SKM-1 (cell line): ENCODE measurements at regions not wholly inside any gene's neighbourhood (a gene's known extent, or its start where the extent isn't known, plus 50 kb on each side); places are given as distances from the start of the nearest gene placed in this dataset.
A peak's percentile ranks its signal among the peaks of the same experiment; 100 is the strongest.
"Not testable (repeated sequence)": the region's sequence is repeated elsewhere in the genome, so short reads cannot be mapped to it uniquely, and the experiment has no call there.

Experiments
- DNase-seq: peaks from one replicate; lab custom pipeline; 2025; ENCODE audit not compliant: unreplicated experiment; lab: John Stamatoyannopoulos, UW

DNA sequence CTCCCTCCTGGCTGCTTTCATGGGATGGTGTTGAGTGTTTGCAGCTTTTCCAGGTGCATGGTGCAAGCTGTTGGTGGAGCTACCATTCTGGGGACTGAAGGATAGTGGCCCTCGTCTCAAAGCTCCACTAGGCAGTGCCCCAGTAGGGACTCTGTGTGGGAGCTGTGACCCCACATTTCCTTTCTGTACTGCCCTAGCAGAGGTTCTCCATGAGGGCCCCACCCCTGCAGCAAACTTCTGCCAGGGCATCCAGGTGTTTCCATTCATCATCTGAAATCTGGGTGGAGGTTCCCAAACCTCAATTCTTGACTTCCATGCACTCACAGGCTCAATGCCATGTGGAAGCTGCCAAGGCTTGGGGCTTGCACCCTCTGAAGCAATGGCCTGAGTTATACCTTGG lies 72.7 kb upstream of the S1PR3 start:
- DNase-seq, result not testable (repeated sequence)

DNA sequence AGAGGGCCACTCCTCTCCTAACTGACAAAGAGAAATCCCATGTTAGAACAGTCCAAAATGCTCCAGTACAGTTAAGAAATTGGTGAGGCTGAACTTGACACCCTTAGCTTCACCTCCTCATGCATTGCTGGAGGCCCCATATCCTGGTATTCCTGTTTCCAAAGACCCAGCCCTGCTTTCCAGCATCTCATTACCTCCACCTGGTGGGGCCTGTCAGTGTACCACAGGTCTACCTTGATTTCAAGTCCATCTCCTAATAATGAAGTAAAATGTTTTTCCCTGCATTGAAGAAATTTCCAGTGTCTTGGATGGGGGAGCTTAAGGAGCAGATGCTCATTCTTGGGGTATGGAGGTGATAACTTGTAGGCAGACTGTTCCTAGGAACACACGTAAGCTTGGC lies 70.6 kb upstream of the S1PR3 start:
- no peak for DNase-seq

DNA sequence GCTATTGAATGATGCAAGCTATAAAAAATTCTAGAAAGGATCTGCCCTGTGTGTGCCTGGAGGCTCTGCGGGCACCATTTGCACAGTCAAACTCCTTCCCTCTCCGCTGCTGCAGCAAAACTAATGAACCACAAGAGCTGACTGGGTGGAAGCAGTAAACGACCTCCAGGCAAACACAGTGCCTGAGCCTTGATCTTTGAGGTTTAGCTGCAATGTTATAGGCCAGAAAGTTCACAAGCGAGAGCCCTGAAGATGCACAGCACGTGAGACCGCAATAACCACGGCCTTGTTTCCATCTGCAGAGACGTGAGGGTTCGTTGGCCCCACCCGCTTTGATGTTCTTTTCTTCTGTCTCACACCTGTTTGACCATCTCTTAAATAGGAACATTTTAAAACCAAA lies 69.2 kb upstream of the S1PR3 start:
- DNase-seq, result no peak

DNA sequence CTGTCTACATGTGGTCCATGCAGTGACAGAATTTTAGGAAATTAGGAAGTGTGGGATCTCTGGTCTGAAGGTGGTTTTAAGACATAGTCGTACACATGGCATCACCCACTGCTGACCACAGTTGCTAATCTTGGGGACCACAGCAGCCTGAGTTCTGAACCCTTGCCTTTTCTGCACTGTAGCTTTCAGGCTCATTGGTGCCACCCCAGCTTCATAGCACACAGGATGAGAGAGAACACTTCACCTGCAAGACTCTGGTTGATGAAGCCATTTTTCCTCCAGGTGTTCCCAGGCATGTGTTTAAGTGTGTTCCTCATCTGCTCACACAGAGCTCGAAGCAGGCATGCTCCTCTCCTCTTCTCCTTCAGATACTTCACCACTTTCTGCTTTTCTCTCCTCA lies 68.2 kb upstream of the S1PR3 start:
- no peak for DNase-seq

DNA sequence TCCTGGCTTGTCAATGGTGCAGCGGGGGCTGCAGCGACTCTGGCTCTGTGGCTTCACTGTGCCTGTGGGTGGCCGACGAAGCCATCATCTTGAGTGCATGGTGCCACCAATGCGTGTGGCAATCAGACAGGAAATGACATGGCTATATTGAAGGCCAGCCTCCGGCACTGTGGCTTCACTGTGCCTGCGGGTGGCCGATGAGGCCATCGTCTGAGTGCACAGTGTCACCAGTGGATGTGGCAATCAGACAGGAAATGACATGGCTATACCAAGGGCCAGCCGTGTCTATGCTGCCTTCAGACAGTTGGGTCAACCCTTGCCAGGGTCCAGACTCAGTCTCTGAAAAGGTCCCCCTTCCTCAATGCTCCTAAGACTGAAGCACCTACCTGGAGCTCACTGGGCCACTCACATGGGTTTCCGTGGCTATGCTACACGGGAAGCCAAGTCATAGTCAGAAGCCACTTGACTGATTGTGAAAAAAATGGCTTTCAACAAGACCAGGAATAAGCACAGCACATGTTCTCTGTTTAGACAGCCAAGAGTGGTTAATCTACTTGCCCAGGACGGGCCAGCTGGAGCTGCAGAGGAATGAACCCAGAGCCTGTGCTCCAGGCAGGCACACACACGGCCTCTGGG lies 67.5 kb upstream of the S1PR3 start:
- DNase-seq, result peak; percentile 11

DNA sequence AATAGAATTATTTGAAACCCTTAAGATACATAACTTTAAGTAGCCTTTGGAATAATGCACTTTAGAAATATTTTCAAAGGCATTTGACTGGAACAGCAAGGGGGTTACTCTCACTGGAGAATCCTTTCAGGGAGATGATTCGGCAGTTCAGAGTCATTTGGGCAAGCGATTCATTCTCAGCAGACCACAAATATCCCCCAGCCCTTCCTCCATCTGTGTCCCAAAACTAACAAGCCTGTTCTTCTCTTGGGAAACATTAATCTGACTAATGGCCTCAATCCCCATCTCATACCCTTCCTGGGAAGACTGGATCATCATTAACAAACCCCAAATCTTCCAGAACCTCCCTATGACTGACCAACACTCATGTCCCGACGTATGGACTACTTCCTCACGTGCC lies 65.8 kb upstream of the S1PR3 start:
- no peak for DNase-seq

DNA sequence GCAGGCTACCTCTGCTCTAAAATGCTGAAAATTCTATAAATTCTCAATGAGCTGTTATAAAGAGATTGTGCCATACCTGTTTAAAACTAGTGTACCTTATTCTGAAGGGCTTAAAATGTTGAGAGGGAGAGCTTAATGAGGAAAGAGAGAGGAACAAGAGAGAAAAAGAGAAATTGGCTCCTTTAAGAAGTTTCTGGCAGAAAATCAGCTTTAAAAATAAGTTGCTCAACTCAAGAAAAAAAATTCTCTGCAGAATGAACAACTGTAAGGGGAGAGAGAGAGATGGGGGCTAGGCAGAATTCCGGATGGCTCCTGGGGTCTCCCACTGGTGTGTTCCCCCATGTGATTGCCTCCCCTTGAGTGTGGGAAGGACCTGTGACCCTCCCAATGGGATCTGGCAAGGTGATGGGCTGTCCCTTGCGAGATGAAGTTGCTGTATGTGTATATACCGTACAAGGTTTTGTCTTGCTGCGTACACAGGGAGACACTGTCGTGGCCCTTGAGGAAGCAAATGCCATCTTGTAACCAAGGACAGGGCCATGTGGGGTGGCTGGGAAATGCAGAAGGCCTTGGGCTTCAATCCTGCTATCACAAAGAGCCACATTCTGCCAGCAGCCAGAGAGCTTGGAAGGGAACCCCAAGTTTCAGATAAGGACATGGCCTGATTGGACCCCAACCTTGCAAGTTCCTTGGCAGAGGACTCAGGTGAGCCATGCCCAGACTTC lies 64.3 kb upstream of the S1PR3 start:
- DNase-seq, result no peak

DNA sequence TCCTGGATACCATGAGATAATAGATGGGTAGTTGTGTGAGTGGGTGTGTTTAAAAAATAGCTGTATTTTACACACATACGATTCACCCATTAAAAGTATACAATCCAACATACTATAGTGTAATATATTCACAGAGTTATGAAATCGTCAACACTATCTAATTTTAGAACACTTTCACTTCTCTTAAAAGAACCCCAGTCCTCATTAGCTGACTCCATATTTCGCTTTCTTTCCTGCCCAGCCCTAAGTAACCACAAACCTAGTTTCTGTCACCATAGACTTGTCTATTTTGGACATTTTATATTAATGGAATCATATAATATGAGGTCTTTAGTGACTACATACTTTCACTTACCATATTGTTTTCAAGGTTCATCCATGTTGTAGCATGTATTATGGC lies 63.8 kb upstream of the S1PR3 start:
- peak; percentile 41 for DNase-seq

DNA sequence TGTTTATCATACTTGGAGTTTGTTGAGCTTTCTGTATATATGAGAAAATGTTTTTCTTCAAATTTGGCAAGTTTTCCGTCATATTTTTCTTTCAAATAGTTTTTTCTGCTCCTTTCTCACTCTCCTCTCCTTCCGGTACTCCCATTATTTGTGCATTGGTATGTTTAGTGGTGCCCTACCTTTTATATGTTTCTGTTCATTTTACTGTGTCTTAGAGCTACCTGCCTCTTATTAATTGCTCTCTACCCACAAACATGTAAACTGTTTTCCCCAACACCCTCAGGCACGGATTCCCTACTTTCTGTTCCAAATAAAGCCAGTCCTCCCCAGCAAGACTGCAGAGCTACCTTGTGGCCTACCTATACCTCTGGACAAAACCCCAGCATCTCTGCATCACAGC lies 60.6 kb upstream of the S1PR3 start:
- no peak for DNase-seq

DNA sequence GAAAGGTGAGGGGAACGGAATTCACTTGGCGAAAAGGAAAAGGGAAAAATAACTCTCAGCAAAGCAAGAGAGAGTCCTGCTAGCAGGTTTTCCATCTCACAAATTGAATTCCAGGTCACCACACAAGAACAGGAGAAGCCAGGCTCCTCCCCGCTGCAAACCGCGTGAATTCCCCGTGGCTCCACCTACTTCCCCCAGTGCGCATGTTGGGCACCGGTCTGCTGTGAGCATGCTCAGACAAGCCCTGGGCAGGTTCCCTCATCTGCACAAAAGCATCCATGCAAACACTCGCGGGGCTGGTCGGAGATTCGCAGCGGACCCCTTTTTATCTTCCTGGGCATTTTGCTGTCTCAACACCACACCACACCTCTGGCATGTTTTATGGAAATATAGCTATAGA lies 58.5 kb upstream of the S1PR3 start:
- no peak for DNase-seq

DNA sequence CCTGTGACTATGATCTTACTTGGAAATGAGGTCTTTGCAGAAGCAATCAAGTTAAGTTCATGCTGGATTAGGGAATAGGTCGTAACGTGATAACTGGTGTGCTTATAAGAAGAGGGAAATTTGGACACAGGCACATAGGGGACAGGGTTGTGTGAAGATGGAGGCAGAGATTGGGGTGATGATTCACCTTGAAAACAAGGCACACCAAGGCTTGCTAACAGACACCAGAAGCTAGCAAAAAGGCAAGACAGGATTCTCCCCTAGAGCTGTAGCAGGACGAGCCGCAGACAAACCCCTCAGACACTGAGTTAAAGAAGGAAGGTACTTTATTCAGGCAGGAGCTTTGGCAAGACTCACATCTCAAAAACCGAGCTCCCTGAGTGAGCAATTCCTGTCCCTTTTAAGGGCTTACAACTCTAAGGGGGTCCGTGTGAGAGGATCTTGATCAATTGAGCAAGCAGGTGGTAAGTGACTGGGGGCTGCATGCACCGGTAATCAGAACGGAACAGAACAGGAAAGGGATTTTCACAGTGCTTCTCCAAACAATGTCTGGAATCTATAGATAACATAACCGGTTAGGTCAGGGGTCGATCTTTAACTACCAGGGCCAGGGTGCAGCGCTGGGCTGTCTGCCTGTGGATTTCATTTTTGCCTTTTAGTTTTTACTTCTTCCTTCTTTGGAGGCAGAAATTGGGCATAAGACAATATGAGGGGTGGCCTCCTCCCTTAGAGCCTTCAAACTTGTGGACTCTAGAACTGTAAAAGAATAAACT lies 57.5 kb upstream of the S1PR3 start:
- DNase-seq, result no peak

DNA sequence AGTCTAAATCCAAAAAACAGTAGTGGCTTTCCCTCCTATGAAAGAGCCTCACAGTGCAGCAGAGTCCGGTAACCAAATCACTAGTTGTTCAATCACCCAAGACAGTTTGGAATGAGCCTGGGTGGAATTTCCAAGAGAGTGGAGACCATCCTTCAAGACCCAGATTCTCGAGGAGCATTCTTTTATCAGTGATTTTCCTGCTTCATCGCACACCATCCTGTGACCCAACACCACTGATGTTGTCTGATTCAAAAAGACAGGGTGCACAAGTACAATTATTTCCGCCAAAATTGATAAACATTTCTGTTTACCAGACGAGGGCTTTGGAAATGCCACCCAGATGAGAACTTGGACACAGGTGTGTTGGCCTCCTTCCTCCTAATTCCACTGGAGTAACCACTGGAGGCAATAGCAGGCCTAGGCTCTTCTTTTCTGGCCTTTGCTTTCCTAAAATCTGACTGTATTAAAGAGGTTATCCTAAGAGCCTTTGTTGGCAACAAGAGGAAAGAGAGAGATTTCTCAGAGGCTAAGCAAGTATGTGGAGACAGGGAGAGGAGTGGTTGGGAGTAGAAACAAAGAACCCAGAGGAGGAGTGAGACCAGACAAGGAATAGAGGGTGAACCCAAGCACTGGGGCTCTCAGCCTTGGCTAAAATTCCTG lies 56.3 kb upstream of the S1PR3 start:
- no peak for DNase-seq

DNA sequence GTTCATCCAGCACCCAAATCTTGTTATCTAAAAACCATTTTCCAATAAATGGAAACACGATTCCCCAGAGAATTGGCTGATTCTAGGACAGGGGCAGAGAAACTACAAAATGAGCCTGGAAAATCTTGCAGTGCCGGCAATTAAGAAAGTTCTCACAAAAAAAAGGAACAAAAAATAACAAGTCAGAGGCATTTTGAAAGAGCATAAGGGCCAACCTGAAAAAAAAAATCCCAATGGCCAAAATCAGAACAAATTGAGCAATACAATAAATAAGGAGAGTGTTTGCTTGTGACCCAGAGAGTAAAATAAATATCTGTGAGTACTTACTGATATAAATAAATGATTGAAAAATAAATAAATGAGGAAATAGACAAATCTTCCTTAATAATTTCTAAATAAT lies 55.1 kb upstream of the S1PR3 start:
- no peak for DNase-seq

DNA sequence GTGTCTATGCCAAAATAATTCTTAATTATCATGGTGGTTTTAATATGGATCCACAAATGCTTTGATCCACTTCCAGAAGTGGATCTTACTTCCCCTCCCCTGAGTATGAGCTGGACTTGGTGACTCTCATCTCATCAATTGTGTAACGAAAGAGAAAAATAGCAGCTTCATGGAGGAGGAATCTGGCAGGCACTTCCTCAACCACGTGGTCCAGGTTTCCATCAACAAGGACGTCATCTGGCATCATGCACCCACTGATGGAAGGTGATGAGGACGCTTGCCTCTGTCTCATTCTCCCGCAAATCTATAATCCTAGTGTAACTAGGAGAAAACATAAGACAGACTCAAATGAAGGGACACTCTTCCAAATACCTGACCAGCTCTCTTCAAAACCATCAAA lies 54.6 kb upstream of the S1PR3 start:
- no peak for DNase-seq

DNA sequence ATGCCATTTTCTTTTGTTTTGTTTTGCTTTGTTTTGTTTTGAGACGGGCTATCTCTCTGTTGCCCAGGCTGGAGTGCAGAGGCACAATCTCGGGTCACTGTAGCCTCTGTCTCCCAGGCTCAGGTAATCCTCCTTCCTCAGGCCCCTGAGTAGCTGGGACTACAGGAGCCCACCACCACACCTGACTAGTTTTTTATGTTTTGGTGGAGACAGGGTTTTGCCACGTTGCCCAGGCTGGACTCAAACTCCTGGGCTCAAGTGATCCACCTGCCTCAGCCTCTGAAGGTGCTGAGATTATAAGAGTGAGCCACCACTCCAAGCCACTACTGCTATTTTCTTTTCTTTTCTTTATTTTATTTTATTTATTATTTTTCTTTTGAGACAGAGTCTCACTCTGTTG lies 54.0 kb upstream of the S1PR3 start:
- DNase-seq, result no peak

DNA sequence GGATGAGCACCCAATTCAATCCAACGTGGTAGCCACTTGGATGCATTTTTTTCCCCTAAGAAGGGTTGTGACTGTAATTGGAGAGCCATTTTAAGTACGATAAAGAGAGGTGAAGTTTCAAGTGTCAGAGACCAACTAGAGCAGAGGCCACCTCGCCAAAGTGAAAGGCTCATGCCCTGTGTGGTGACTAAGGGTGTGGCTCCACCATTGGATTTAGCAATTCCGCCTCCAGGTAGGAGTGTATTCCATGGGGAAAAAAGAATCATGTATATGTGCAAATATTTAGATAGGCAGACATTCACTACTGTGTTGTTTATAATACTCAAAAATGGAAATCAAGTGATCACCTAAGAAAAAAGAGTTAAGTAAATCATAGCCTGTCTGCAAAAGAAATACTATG lies 53.1 kb upstream of the S1PR3 start:
- DNase-seq, result no peak
